SU-DHL-6 (cell line): ENCODE measurements at regions not wholly inside any gene's neighbourhood (a gene's known extent, or its start where the extent isn't known, plus 50 kb on each side); places are given as distances from the start of the nearest gene placed in this dataset.

ENCODE experiments used
- H2AFZ ChIP-seq: fragments of 200-600 bp; sonication (generic); 2 replicates; pipeline ENCODE4 v1.6.1; 2014; ENCODE audit warnings: low read depth, mild to moderate bottlenecking, moderate library complexity, mixed read lengths, antibody characterized with exemption, low read length; ENCODE audit not compliant: severe bottlenecking
- H3F3A ChIP-seq: fragments of 200-600 bp; shearing (Covaris generic); 2 replicates; pipeline ENCODE4 v1.6.0; 2016; ENCODE audit warnings: antibody characterized with exemption, mild to moderate bottlenecking; ENCODE audit not compliant: insufficient read depth
- H3K27ac ChIP-seq: fragments of 200-600 bp; sonication (generic); 2 replicates; pipeline ENCODE4 v1.5.1; 2016; ENCODE audit warnings: low read depth, mild to moderate bottlenecking, low read length, moderate library complexity, mixed read lengths
- H3K27me3 ChIP-seq: fragments of 200-600 bp; sonication (generic), shearing (Covaris generic); 2 replicates; pipeline ENCODE4 v1.6.0; 2014; ENCODE audit warnings: mild to moderate bottlenecking, low read length
- H3K36me3 ChIP-seq: fragments of 200-600 bp; sonication (generic); 2 replicates; pipeline ENCODE4 v1.6.1; 2014; ENCODE audit warnings: mild to moderate bottlenecking, low read length, mixed read lengths
- H3K4me2 ChIP-seq: fragments of 300-600, 200-600 bp; shearing (Covaris generic), sonication (generic); 2 replicates; pipeline ENCODE4 v1.6.0; 2014; ENCODE audit warnings: low read length, low read depth, mild to moderate bottlenecking; ENCODE audit not compliant: poor library complexity, severe bottlenecking
- H3K4me3 ChIP-seq: fragments of 200-600 bp; sonication (generic); 2 replicates; pipeline ENCODE4 v1.5.1; 2014; ENCODE audit warnings: antibody characterized with exemption, low read length, mild to moderate bottlenecking, mixed read lengths; ENCODE audit not compliant: insufficient read depth, poor library complexity, severe bottlenecking
- H3K79me2 ChIP-seq: fragments of 200-600 bp; sonication (generic); 2 replicates; pipeline ENCODE4 v1.6.1; 2014; ENCODE audit warnings: mild to moderate bottlenecking, low read length, moderate library complexity; ENCODE audit not compliant: insufficient read depth
- H3K9ac ChIP-seq: fragments of 200-600 bp; sonication (generic); 2 replicates; pipeline ENCODE4 v1.7.0; 2014; ENCODE audit warnings: mild to moderate bottlenecking, low read length
- H3K9me2 ChIP-seq: fragments of 200-600 bp; sonication (generic); replicated peaks from 2 replicates; pipeline ENCODE4 v1.6.1; 2014; ENCODE audit warnings: low read length; ENCODE audit not compliant: insufficient read depth
- H3K9me3 ChIP-seq: fragments of 200-600 bp; sonication (generic); 2 replicates; pipeline ENCODE4 v1.6.1; 2014; ENCODE audit warnings: low read length, mixed read lengths; ENCODE audit not compliant: insufficient read depth
- H4K20me1 ChIP-seq: fragments of 200-600 bp; sonication (generic); 2 replicates; pipeline ENCODE4 v1.6.1; 2014; ENCODE audit warnings: low read depth, mild to moderate bottlenecking, antibody characterized with exemption, low read length, moderate library complexity, mixed read lengths
- CTCF ChIP-seq: fragments of 200-600 bp; sonication (generic); IDR thresholded peaks from one replicate; pipeline ENCODE4 v1.5.1; 2017; ENCODE audit warnings: antibody characterized with exemption, mild to moderate bottlenecking, low read length, moderate library complexity; ENCODE audit not compliant: insufficient read depth, poor library complexity, severe bottlenecking
- EZH2phosphoT487 ChIP-seq: fragments of 200-600 bp; sonication (generic), shearing (Covaris generic); conservative IDR thresholded peaks from 2 replicates; pipeline ENCODE4 v1.6.1; 2018; ENCODE audit warnings: mild to moderate bottlenecking, antibody characterized with exemption, low read length, moderate library complexity, mixed read lengths

- TF ChIP-seq CTCF (no peak), EZH2phosphoT487 (no peak)
- Histone ChIP-seq H3K27me3 (no peaks in the 10 kb centered on the region), H3K9me3 (no peaks in the 10 kb centered on the region), H3K4me2 (no peak overlapping the region), H3K9me2 (no peaks in the 10 kb centered on the region), H3F3A (no peaks in the 10 kb centered on the region), H3K27ac (no peak overlapping the region), H3K4me3 (no peak overlapping the region), H3K79me2 (no peaks in the 10 kb centered on the region), H3K9ac (no peak overlapping the region), H2AFZ (no peak overlapping the region), H4K20me1 (no peaks in the 10 kb centered on the region), H3K36me3 (no peaks in the 10 kb centered on the region)
Measured at GRCh38 chr7:81399471-81399870, 370.4 kb downstream of the HGF start.

- Histone ChIP-seq H3K9ac (no peak overlapping the region), H3K27ac (no peak overlapping the region), H4K20me1 (no peaks in the 10 kb centered on the region), H3K27me3 (no peaks in the 10 kb centered on the region; the same call in 1 of the 2 replicates), H3F3A (no peaks in the 10 kb centered on the region), H3K4me2 (no peak overlapping the region), H3K4me3 (no peak overlapping the region), H3K9me2 (no peaks in the 10 kb centered on the region), H2AFZ (no peak overlapping the region), H3K9me3 (no peaks in the 10 kb centered on the region), H3K79me2 (no peaks in the 10 kb centered on the region), H3K36me3 (no peaks in the 10 kb centered on the region)
- TF ChIP-seq EZH2phosphoT487 = no peak
- TF ChIP-seq CTCF = no peak
Measured at GRCh38 chr7:81394029-81394428, 375.8 kb downstream of the HGF start.

- Histone ChIP-seq H3K79me2 (no peaks in the 10 kb centered on the region), H3K9me3 (no peaks in the 10 kb centered on the region), H3K36me3 (no peaks in the 10 kb centered on the region)
Measured at GRCh38 chr7:81393018-81393417, 376.8 kb downstream of the HGF start.

More at GRCh38 chr7:81393018-81393417, 376.8 kb downstream of the HGF start:
- Histone ChIP-seq H3K9me2 (no peaks in the 10 kb centered on the region), H3K4me2 (no peak overlapping the region), H3K27me3 (no peaks in the 10 kb centered on the region; the same call in 1 of the 2 replicates), H4K20me1 (no peaks in the 10 kb centered on the region), H2AFZ (no peak overlapping the region), H3K27ac (no peak overlapping the region), H3K9ac (no peak overlapping the region), H3K4me3 (no peak overlapping the region), H3F3A (no peaks in the 10 kb centered on the region)
- no peak for TF ChIP-seq EZH2phosphoT487
- no peak for TF ChIP-seq CTCF
